ENCODE measurements at regions not wholly inside any gene's neighbourhood (a gene's known extent, or its start where the extent isn't known, plus 50 kb on each side); places are given as distances from the start of the nearest gene placed in this dataset.

GRCh38 chr15:59839906-59840305 lies 150.8 kb upstream of the BNIP2 start:
- no peaks in the 10 kb centered on the region for H3K4me1 ChIP-seq (ENCODE audit: low read length)
- H3K36me3 ChIP-seq (replicated peaks; ENCODE audit: insufficient read depth, low read length) = no peaks in the 10 kb centered on the region
- no peak overlapping the region for H2AFZ ChIP-seq (ENCODE audit: low read length)
- H4K20me1 ChIP-seq (ENCODE audit: insufficient read depth, low read length) = no peaks in the 10 kb centered on the region
- no peak overlapping the region for H3K4me2 ChIP-seq (ENCODE audit: low read depth, low read length)
- no peak for DNase-seq
- H3K4me3 ChIP-seq (ENCODE audit: low read length) = no peak overlapping the region
- H3K27ac ChIP-seq (ENCODE audit: low read length) = no peak overlapping the region
- no peaks in the 10 kb centered on the region for H3K9me3 ChIP-seq (replicated peaks; ENCODE audit: insufficient read depth, low read length)
- no peaks in the 10 kb centered on the region for H3K9me2 ChIP-seq (replicated peaks; ENCODE audit: insufficient read depth, low read length)
- H3F3A ChIP-seq (ENCODE audit: insufficient read depth, low read length) = no peaks in the 10 kb centered on the region
- no peak overlapping the region for H3K9ac ChIP-seq (ENCODE audit: low read length)
- no peaks in the 10 kb centered on the region for H3K27me3 ChIP-seq (replicated peaks; ENCODE audit: insufficient read depth, low read length)
- H3K79me2 ChIP-seq (ENCODE audit: low read length) = no peaks in the 10 kb centered on the region
- TF ChIP-seq EZH2 (optimal IDR thresholded peaks at IDR 0.05; ENCODE audit: low read depth, low read length) (no peak), CTCF (IDR thresholded peaks at IDR 0.05; ENCODE audit: low read length) (no peak), EZH2phosphoT487 (IDR thresholded peaks at IDR 0.05; ENCODE audit: low read length) (no peak)

GRCh38 chr15:59838900-59839299 lies 149.8 kb upstream of the BNIP2 start:
- Histone ChIP-seq H2AFZ (ENCODE audit: low read length) (no peak overlapping the region), H3K27ac (ENCODE audit: low read length) (no peak overlapping the region)

GRCh38 chr15:59835776-59836175 lies 146.7 kb upstream of the BNIP2 start:
- Histone ChIP-seq H2AFZ (ENCODE audit: low read length) (no peak overlapping the region), H3K27me3 (replicated peaks; ENCODE audit: insufficient read depth, low read length) (no peaks in the 10 kb centered on the region), H3K4me1 (ENCODE audit: low read length) (no peaks in the 10 kb centered on the region), H3F3A (ENCODE audit: insufficient read depth, low read length) (no peaks in the 10 kb centered on the region), H3K4me2 (ENCODE audit: low read depth, low read length) (no peak overlapping the region), H3K4me3 (ENCODE audit: low read length) (no peak overlapping the region), H4K20me1 (ENCODE audit: insufficient read depth, low read length) (no peaks in the 10 kb centered on the region), H3K79me2 (ENCODE audit: low read length) (no peaks in the 10 kb centered on the region), H3K9me2 (replicated peaks; ENCODE audit: insufficient read depth, low read length) (no peaks in the 10 kb centered on the region), H3K9ac (ENCODE audit: low read length) (no peak overlapping the region), H3K27ac (ENCODE audit: low read length) (no peak overlapping the region), H3K9me3 (replicated peaks; ENCODE audit: insufficient read depth, low read length) (no peaks in the 10 kb centered on the region), H3K36me3 (replicated peaks; ENCODE audit: insufficient read depth, low read length) (no peaks in the 10 kb centered on the region)
- no peak for TF ChIP-seq EZH2phosphoT487 (IDR thresholded peaks at IDR 0.05; ENCODE audit: low read length)
- TF ChIP-seq EZH2 (optimal IDR thresholded peaks at IDR 0.05; ENCODE audit: low read depth, low read length) = no peak
- TF ChIP-seq CTCF (IDR thresholded peaks at IDR 0.05; ENCODE audit: low read length) = no peak
- DNase-seq = no peak

More at GRCh38 chr15:59838900-59839299, 149.8 kb upstream of the BNIP2 start:
- Histone ChIP-seq H3K4me1 (ENCODE audit: low read length) (no peaks in the 10 kb centered on the region), H4K20me1 (ENCODE audit: insufficient read depth, low read length) (no peaks in the 10 kb centered on the region), H3K9me2 (replicated peaks; ENCODE audit: insufficient read depth, low read length) (no peaks in the 10 kb centered on the region), H3F3A (ENCODE audit: insufficient read depth, low read length) (no peaks in the 10 kb centered on the region), H3K79me2 (ENCODE audit: low read length) (no peaks in the 10 kb centered on the region), H3K9me3 (replicated peaks; ENCODE audit: insufficient read depth, low read length) (no peaks in the 10 kb centered on the region), H3K4me3 (ENCODE audit: low read length) (no peak overlapping the region), H3K36me3 (replicated peaks; ENCODE audit: insufficient read depth, low read length) (no peaks in the 10 kb centered on the region), H3K27me3 (replicated peaks; ENCODE audit: insufficient read depth, low read length) (no peaks in the 10 kb centered on the region), H3K4me2 (ENCODE audit: low read depth, low read length) (no peak overlapping the region), H3K9ac (ENCODE audit: low read length) (no peak overlapping the region)
- DNase-seq = no peak
- no peak for TF ChIP-seq EZH2phosphoT487 (IDR thresholded peaks at IDR 0.05; ENCODE audit: low read length)
- no peak for TF ChIP-seq CTCF (IDR thresholded peaks at IDR 0.05; ENCODE audit: low read length)
